SU-DHL-6 (cell line): ENCODE measurements at regions not wholly inside any gene's neighbourhood (a gene's known extent, or its start where the extent isn't known, plus 50 kb on each side); places are given as distances from the start of the nearest gene placed in this dataset.

Experiments used
- H2AFZ ChIP-seq: fragments of 200-600 bp; sonication (generic); 2 replicates; pipeline ENCODE4 v1.6.1; 2014; ENCODE audit warnings: low read depth, mild to moderate bottlenecking, moderate library complexity, mixed read lengths, antibody characterized with exemption, low read length; ENCODE audit not compliant: severe bottlenecking
- H3F3A ChIP-seq: fragments of 200-600 bp; shearing (Covaris generic); 2 replicates; pipeline ENCODE4 v1.6.0; 2016; ENCODE audit warnings: antibody characterized with exemption, mild to moderate bottlenecking; ENCODE audit not compliant: insufficient read depth
- H3K27ac ChIP-seq: fragments of 200-600 bp; sonication (generic); 2 replicates; pipeline ENCODE4 v1.5.1; 2016; ENCODE audit warnings: low read depth, mild to moderate bottlenecking, low read length, moderate library complexity, mixed read lengths
- H3K27me3 ChIP-seq: fragments of 200-600 bp; sonication (generic), shearing (Covaris generic); 2 replicates; pipeline ENCODE4 v1.6.0; 2014; ENCODE audit warnings: mild to moderate bottlenecking, low read length
- H3K36me3 ChIP-seq: fragments of 200-600 bp; sonication (generic); 2 replicates; pipeline ENCODE4 v1.6.1; 2014; ENCODE audit warnings: mild to moderate bottlenecking, low read length, mixed read lengths
- H3K4me2 ChIP-seq: fragments of 300-600, 200-600 bp; shearing (Covaris generic), sonication (generic); 2 replicates; pipeline ENCODE4 v1.6.0; 2014; ENCODE audit warnings: low read length, low read depth, mild to moderate bottlenecking; ENCODE audit not compliant: poor library complexity, severe bottlenecking
- H3K4me3 ChIP-seq: fragments of 200-600 bp; sonication (generic); 2 replicates; pipeline ENCODE4 v1.5.1; 2014; ENCODE audit warnings: antibody characterized with exemption, low read length, mild to moderate bottlenecking, mixed read lengths; ENCODE audit not compliant: insufficient read depth, poor library complexity, severe bottlenecking
- H3K79me2 ChIP-seq: fragments of 200-600 bp; sonication (generic); 2 replicates; pipeline ENCODE4 v1.6.1; 2014; ENCODE audit warnings: mild to moderate bottlenecking, low read length, moderate library complexity; ENCODE audit not compliant: insufficient read depth
- H3K9ac ChIP-seq: fragments of 200-600 bp; sonication (generic); 2 replicates; pipeline ENCODE4 v1.7.0; 2014; ENCODE audit warnings: mild to moderate bottlenecking, low read length
- H3K9me2 ChIP-seq: fragments of 200-600 bp; sonication (generic); replicated peaks from 2 replicates; pipeline ENCODE4 v1.6.1; 2014; ENCODE audit warnings: low read length; ENCODE audit not compliant: insufficient read depth
- H3K9me3 ChIP-seq: fragments of 200-600 bp; sonication (generic); 2 replicates; pipeline ENCODE4 v1.6.1; 2014; ENCODE audit warnings: low read length, mixed read lengths; ENCODE audit not compliant: insufficient read depth
- H4K20me1 ChIP-seq: fragments of 200-600 bp; sonication (generic); 2 replicates; pipeline ENCODE4 v1.6.1; 2014; ENCODE audit warnings: low read depth, mild to moderate bottlenecking, antibody characterized with exemption, low read length, moderate library complexity, mixed read lengths
- CTCF ChIP-seq: fragments of 200-600 bp; sonication (generic); IDR thresholded peaks from one replicate; pipeline ENCODE4 v1.5.1; 2017; ENCODE audit warnings: antibody characterized with exemption, mild to moderate bottlenecking, low read length, moderate library complexity; ENCODE audit not compliant: insufficient read depth, poor library complexity, severe bottlenecking
- EZH2phosphoT487 ChIP-seq: fragments of 200-600 bp; sonication (generic), shearing (Covaris generic); conservative IDR thresholded peaks from 2 replicates; pipeline ENCODE4 v1.6.1; 2018; ENCODE audit warnings: mild to moderate bottlenecking, antibody characterized with exemption, low read length, moderate library complexity, mixed read lengths

- Histone ChIP-seq H3K36me3 (no peaks in the 10 kb centered on the region), H2AFZ (no peak overlapping the region), H3K27ac (no peak overlapping the region), H3K79me2 (no peaks in the 10 kb centered on the region), H3K4me2 (no peak overlapping the region), H3K9ac (no peak overlapping the region), H3K27me3 (no peaks in the 10 kb centered on the region), H3K4me3 (no peak overlapping the region), H3K9me2 (no peaks in the 10 kb centered on the region), H3F3A (no peaks in the 10 kb centered on the region), H4K20me1 (no peaks in the 10 kb centered on the region), H3K9me3 (no peaks in the 10 kb centered on the region)
- TF ChIP-seq CTCF = no peak
- no peak for TF ChIP-seq EZH2phosphoT487
Measured at GRCh38 chr5:178797101-178797521, 62.6 kb upstream of the ZNF354B start.

- Histone ChIP-seq H3K27ac (no peak overlapping the region), H3K4me3 (no peak overlapping the region), H2AFZ (no peak overlapping the region), H4K20me1 (no peaks in the 10 kb centered on the region), H3K9ac (no peak overlapping the region), H3K27me3 (no peaks in the 10 kb centered on the region), H3F3A (no peaks in the 10 kb centered on the region), H3K79me2 (no peaks in the 10 kb centered on the region), H3K4me2 (no peak overlapping the region), H3K9me3 (no peaks in the 10 kb centered on the region), H3K9me2 (no peaks in the 10 kb centered on the region), H3K36me3 (no peaks in the 10 kb centered on the region)
- TF ChIP-seq EZH2phosphoT487 = no peak
- TF ChIP-seq CTCF = no peak
Measured at GRCh38 chr5:178796165-178796945, 63.4 kb upstream of the ZNF354B start.

- Histone ChIP-seq H4K20me1 (no peaks in the 10 kb centered on the region), H3F3A (no peaks in the 10 kb centered on the region), H2AFZ (no peak overlapping the region), H3K9ac (no peak overlapping the region), H3K36me3 (no peaks in the 10 kb centered on the region), H3K4me2 (no peak overlapping the region), H3K9me3 (no peaks in the 10 kb centered on the region), H3K4me3 (no peak overlapping the region), H3K9me2 (no peaks in the 10 kb centered on the region), H3K79me2 (no peaks in the 10 kb centered on the region), H3K27ac (no peak overlapping the region), H3K27me3 (no peaks in the 10 kb centered on the region)
- no peak for TF ChIP-seq CTCF
- no peak for TF ChIP-seq EZH2phosphoT487
Measured at GRCh38 chr5:178794433-178794832, 64.0 kb upstream of the ZNF354A start.
